ENCODE measurements at regions not wholly inside any gene's neighbourhood (a gene's known extent, or its start where the extent isn't known, plus 50 kb on each side); places are given as distances from the start of the nearest gene placed in this dataset.

GRCh38 chr7:65475734-65476319 is 102.2 kb downstream of the ZNF92 start:
- in situ Hi-C loops (cut with MboI; ENCODE audit: low sequenced_read_pairs) = no loop called here
- H3K36me3 ChIP-seq (ENCODE audit: control insufficient read depth, insufficient read depth, low read length) = no peaks in the 10 kb centered on the region
- no peak overlapping the region for H2BK5ac ChIP-seq (ENCODE audit: low read depth, low read length, poor library complexity, severe bottlenecking)
- ATAC-seq (ENCODE audit: low read depth) (no peak), DNase-seq (no peak)
- ChIA-PET POLR2A (ENCODE audit: unreplicated experiment) (no interaction called here), CTCF (no interaction called here)
- no peaks in the 10 kb centered on the region for H3K9me3 ChIP-seq (ENCODE audit: control insufficient read depth, insufficient read depth, low read length)
- no peak overlapping the region for H2BK20ac ChIP-seq (ENCODE audit: low read depth, low read length)
- no peak overlapping the region for H2AFZ ChIP-seq (replicated peaks; ENCODE audit: low read length, poor library complexity)
- no TSS peak for BruUV-seq (replicated peaks)
- no peak overlapping the region for H3K14ac ChIP-seq (replicated peaks; ENCODE audit: low read depth, low read length)
- no peaks in the 10 kb centered on the region for H3K4me1 ChIP-seq (ENCODE audit: control insufficient read depth, insufficient read depth, low read length)
- no peak overlapping the region for H3K4me2 ChIP-seq (ENCODE audit: low read depth, low read length)
- no peak overlapping the region for H2AK5ac ChIP-seq (ENCODE audit: low read depth, low read length)
- H3K23ac ChIP-seq (ENCODE audit: low read depth, low read length) = no peak overlapping the region
- no peak overlapping the region for H3K18ac ChIP-seq (ENCODE audit: low read depth, low read length)
- H4K20me1 ChIP-seq (ENCODE audit: insufficient read depth, low read length) = no peaks in the 10 kb centered on the region
- H3K27ac ChIP-seq (ENCODE audit: insufficient read depth, low read length) = no peak overlapping the region
- no peak overlapping the region for H2BK120ac ChIP-seq (ENCODE audit: low read depth, low read length)
- no peak overlapping the region for H4K8ac ChIP-seq (ENCODE audit: low read depth in 2 of 2, low read length in 2 of 2)
- no peak overlapping the region for H3K4ac ChIP-seq (ENCODE audit: low read depth, low read length)
- H3K9me1 ChIP-seq (ENCODE audit: insufficient read depth, low read length) = no peaks in the 10 kb centered on the region
- no peak overlapping the region for H4K91ac ChIP-seq (ENCODE audit: insufficient read depth, low read depth, low read length)
- H3K56ac ChIP-seq (ENCODE audit: extremely low read depth, insufficient read depth, low read length) = no peak overlapping the region
- no peak overlapping the region for H4K5ac ChIP-seq (ENCODE audit: low read depth, low read length)
- no peaks in the 10 kb centered on the region for H3K79me1 ChIP-seq (ENCODE audit: low read depth in 1 of 2, low read length in 2 of 2)
- TF ChIP-seq RFX5 (IDR thresholded peaks at IDR 0.05; ENCODE audit: low read depth, low read length) (no peak), MAZ (IDR thresholded peaks at IDR 0.05; ENCODE audit: borderline replicate concordance, low read depth, low read length) (no peak), MXI1 (IDR thresholded peaks at IDR 0.05; ENCODE audit: borderline replicate concordance, low read depth, low read length) (no peak), CEBPB (IDR thresholded peaks at IDR 0.05; ENCODE audit: low read depth, low read length) (no peak), FOS (IDR thresholded peaks at IDR 0.05; ENCODE audit: low read depth, low read length) (no peak), BHLHE40 (IDR thresholded peaks at IDR 0.05; ENCODE audit: low read depth, low read length) (no peak), RCOR1 (IDR thresholded peaks at IDR 0.05; ENCODE audit: insufficient replicate concordance, low read length) (no peak), CTCF (conservative IDR thresholded peaks at IDR 0.05; ENCODE audit: low read depth, low read length) (no peak)
- intact Hi-C loops (cut with micrococcal nuclease) = no loop called here
- H3K9ac ChIP-seq (ENCODE audit: low read depth, low read length) = no peak overlapping the region
- no peak overlapping the region for H2AK9ac ChIP-seq (replicated peaks; ENCODE audit: low read depth, low read length, poor library complexity)
- H2BK15ac ChIP-seq (ENCODE audit: low read depth, low read length) = no peak overlapping the region
- 77% methylated on average over 5 of the region's 8 CpGs; no CpG with 5 or more reads in 1 of the 2 experiments for WGBS, 2 experiments (ENCODE audit: extremely low coverage in 2 of 2, insufficient read length in 1 of 2)
- H3K27me3 ChIP-seq (ENCODE audit: control insufficient read depth, insufficient read depth, low read length) = no peaks in the 10 kb centered on the region
- dilution Hi-C loops (cut with HindIII; ENCODE audit: low sequenced_read_pairs, unreplicated experiment) = no loop called here
- no peak overlapping the region for H3K4me3 ChIP-seq (ENCODE audit: insufficient read depth, low read depth, low read length)

All from IMR-90 (cell line).